HEK293T (cell line): ENCODE measurements at regions not wholly inside any gene's neighbourhood (a gene's known extent, or its start where the extent isn't known, plus 50 kb on each side); places are given as distances from the start of the nearest gene placed in this dataset.

Source experiments
- FOXA1 ChIP-seq: fragments of 450-650 bp; IDR thresholded peaks from 2 replicates; pipeline ENCODE4 v1.6.1; 2016; ENCODE audit warnings: mild to moderate bottlenecking
- SUZ12 ChIP-seq: fragments of 450-650 bp; IDR thresholded peaks from 2 replicates; pipeline ENCODE4 v1.6.1; 2016; ENCODE audit warnings: mild to moderate bottlenecking
- TF ChIP-seq, protein P1 (sequence below): fragments of 450-650 bp; IDR thresholded peaks from 2 replicates; pipeline ENCODE4 v1.6.1; 2016

DNA sequence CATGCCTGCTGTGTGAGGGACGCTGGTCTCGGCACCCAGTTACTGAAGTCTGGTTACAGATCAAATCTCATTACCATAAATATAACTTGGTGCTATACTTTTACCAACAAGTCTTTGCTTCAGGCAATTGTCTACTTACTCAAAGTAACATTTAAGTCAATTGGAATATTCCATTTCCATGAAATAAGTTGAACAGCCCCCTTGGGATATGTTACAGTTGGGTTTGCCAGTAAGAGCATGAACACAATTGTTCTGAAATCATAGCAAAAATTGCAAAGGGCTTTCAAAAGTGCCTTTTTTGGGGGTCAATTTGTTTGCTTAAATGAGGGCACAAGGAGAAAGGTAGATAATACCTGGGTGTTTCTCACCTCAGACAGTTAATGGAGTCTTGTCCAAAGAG is 170.9 kb upstream of the EXOC2 start:
- TF ChIP-seq, protein P1, sequence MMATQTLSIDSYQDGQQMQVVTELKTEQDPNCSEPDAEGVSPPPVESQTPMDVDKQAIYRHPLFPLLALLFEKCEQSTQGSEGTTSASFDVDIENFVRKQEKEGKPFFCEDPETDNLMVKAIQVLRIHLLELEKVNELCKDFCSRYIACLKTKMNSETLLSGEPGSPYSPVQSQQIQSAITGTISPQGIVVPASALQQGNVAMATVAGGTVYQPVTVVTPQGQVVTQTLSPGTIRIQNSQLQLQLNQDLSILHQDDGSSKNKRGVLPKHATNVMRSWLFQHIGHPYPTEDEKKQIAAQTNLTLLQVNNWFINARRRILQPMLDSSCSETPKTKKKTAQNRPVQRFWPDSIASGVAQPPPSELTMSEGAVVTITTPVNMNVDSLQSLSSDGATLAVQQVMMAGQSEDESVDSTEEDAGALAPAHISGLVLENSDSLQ = no peak
- TF ChIP-seq SUZ12 (no peak), FOXA1 (no peak)
